GDM1 (cell line): ENCODE measurements at regions not wholly inside any gene's neighbourhood (a gene's known extent, or its start where the extent isn't known, plus 50 kb on each side); places are given as distances from the start of the nearest gene placed in this dataset.
"Not testable (repeated sequence)": the region's sequence is repeated elsewhere in the genome, so short reads cannot be mapped to it uniquely, and the experiment has no call there.

Experiments used
- DNase-seq: peaks from one replicate; lab custom pipeline; 2025; lab: John Stamatoyannopoulos, UW

DNA sequence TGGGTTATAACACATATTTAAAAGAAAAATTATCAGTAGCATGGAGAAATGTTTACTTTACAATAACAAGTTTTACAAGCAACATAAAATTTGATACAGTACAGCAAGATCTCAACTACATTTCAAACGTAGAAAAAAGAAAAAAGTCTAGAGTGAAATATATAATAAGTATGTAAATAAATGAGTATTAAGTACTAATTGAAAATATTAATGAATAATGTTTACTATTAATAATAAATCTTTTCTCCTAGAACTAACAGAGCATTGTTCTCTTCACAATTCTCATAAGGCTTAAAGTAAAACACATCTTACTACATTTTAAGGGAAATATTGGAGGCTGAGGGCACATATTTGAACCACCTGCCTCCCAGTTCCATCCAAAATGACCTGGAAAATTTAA lies 72.1 kb downstream of the TMEM212 start:
- no peak for DNase-seq

DNA sequence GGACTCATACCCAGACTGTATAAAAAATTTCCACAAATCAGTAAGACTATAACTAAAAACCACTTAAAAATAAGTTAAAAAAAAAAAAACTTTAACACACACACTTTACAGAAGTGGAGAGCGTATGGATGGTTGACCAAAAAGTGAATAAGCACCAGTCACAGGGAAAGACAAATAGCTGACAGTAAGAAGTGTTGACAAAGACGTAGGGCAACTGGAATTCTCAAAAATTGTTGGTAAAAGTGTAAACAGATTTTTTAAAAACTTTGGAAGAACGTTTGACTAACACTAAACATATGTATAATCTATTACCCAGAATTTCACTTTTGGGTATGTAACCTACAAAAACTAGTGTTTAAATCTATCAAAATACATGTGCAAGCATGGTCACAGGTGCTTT lies 73.7 kb downstream of the TMEM212 start:
- no peak for DNase-seq

DNA sequence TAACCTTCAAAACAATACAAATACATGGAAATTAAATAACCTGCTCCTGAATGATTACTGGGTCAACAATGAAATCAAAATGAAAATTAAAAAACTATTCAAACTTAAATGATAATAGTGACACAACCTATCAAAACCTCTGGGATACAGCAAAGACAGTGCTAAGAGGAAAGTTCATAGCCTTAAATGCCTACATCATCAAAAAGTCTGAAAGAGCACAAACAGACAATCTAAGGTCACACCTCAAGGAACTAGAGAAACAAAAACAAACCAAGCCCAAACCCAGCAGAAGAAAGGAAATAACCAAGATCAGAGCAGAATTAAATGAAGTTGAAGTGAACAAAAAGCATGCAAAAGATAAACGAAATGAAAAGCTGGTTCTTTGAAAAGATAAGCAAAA lies 79.5 kb downstream of the TMEM212 start:
- DNase-seq = not testable (repeated sequence)

DNA sequence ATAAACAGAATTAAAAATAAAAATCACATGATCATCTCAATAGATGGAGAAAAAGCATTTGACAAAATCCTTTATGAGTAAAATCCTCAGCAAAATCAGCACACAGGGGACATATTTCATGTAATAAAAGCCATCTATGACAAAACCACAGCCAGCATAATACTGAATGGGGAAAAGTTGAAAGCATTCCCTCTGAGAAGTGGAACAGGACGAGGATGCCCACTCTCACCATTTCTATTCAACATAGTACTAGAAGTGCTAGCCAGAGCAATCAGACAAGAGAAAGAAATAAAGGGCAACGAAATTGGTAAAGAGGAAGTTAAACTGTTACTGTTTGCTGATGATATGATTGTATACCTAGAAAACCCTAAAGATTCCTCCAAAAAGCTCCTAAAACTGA lies 80.5 kb downstream of the TMEM212 start:
- DNase-seq = not testable (repeated sequence)

DNA sequence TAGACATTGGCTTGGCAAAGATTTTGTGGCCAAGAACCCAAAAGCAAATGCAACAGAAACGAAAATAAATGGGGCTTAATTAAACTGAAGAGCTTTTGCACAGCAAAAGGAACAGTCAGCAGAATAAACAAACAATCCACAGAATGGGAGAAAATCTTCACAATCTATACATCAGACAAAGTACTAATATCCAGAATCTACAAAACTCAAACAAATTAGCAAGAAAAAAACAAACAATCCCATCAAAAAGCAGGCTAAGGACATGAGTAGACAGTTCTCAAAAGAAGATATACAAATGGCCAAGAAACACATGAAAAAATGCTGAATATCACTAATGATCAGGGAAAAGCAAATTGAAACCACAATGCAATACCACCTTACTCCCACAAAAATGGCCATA lies 81.7 kb downstream of the TMEM212 start:
- not testable (repeated sequence) for DNase-seq

DNA sequence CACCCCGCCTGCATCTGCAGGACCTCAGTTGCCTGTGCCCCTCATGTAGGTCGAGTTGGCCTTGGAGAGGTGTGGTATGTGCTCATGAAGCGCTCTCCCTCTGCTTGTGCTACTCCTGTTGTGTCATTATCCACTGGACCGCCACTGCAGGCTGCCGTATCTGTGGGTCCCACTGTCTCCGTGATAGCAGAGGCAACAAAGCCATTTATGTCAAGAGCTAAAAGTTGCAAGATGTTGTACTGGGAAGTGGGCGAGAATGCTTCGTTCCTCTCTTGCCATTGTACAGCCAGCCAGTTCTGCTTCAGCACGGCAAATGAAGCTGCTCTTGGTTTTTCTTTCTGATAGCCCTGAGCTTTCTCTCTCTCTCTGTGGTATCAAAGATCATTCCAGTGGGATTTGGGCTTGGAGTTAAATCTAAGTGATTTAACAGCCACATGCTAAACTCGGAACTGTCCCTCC lies 89.0 kb downstream of the TMEM212 start:
- DNase-seq = no peak

DNA sequence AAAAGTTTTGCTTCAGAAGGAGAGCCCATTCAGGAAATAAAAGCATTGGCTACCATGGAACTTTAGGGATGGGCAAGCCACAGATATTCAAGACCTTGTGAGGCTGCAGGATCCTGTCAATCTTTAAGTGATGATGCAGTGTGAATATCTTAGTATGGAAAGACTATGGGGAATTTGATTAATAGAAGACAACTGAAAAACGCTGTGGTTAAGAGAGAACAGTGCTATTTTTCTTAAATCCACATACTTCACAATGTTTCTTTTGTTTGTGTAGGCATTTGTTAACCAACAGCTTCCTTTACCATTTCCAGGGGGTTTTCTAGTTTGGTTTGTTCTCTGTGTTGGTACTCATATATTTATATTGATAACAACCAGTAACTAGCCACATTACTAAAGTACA lies 90.3 kb downstream of the TMEM212 start:
- no peak for DNase-seq

DNA sequence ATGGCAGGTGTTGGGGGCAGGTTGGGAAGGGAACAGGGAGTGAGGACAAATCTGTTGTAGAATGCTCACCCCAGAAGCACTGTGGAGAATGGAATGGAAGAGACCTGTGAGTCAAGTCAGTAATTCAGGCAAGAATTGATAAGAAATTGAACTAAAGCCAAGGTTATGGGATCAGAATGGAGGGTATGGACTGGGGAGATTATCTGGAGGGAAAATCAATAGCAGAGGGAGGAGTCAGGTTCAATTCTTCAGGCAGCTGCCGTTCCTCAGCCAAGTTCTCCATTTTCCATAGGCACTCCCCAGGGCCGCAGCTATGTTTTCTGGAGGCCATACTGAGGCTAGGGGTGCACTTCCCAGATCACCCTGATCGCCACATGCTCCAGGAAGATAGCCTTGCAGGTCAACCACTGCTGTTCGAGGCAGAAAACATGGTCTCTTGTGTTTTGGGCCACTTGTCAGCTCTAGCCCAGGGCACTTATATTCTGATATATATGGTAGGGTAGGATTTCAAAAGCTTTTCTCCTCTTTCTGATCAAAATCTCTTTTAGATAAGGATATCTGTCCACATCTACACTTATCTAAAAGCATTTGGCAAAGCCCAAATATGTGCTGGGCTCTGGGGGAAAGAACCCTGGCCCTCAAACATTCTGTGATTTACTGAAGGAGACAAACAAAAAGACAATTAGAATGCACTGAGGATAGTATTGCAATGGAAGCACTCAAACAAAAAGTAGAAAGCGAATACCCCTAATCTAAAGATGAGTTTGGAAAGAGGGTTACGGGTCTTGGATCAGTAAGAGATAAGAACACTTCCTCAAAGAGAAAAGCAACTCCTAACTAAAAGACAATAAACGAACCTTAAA lies 92.3 kb downstream of the TMEM212 start:
- DNase-seq = no peak

DNA sequence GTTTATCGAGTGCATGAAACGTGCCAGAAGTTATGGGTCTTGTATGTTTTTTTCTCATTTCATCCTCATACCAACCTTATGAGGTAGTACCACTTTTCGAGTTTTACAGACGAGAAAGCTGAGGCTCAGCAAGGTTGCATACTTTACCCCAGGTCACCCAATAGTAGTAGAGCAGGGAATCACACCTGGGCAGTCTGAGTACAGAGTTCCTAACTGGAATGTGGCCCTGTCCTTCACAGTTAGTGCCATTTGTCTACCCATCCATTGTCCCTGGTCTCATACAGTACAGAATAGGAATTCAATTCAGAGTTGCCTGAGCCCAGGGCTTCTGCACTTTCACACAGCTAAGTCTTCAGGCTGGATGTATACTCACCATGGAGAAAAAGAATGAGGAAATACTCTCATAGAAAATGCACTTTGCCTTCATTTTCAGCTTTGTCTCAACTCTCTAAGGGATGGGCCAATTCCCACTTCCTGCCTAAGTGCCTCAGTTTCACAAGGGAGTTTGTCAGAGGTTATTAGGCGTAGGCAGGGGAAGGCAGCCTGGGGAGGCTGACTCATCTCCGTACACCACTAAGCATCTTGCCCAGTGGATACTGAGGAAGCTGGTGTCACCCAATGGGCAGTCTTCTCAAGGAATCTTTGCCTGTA lies 93.2 kb downstream of the TMEM212 start:
- no peak for DNase-seq

DNA sequence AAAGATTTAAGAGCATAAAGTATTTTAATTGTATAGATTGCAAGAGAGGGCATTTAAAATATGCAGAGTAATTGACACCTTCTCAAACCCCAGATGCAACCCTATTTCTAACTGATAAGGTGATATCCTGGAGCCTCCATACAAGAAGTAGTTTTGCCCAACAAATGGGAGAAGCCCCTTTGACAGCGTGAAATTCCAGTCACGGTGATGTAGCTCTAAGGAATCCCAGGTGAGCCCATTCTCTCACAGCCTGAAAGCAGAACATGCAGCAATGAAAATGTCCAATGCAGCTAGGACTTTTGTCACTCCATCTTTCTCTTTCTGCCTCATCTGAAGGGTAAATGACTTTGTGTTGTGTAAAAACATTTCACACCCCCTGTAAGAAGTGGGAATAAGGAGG lies 96.4 kb downstream of the TMEM212 start:
- DNase-seq = no peak

DNA sequence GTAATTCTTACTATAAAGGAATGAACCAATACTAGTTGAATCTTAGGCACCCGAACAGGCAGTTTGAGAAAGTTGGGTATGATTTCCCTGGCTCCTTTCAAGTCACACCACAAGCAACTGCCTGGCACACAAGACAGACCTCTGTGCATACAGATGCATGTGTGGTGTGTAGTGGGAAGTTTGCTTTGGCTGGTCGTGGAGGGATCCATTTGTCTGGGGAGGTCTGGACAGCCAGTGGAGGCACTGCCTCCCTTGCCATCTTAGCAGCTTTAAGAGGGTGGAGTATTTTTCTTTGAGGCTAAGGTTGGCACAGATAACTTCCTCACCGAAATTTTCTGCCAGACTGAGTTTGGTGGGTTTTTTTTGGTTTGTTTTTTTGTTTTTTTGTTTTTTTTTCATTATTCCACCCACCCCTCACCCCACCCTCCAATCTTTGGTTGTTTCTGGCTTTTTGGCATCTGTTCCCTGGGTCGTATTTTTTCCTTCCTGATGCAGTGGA lies 97.1 kb downstream of the TMEM212 start:
- no peak for DNase-seq

DNA sequence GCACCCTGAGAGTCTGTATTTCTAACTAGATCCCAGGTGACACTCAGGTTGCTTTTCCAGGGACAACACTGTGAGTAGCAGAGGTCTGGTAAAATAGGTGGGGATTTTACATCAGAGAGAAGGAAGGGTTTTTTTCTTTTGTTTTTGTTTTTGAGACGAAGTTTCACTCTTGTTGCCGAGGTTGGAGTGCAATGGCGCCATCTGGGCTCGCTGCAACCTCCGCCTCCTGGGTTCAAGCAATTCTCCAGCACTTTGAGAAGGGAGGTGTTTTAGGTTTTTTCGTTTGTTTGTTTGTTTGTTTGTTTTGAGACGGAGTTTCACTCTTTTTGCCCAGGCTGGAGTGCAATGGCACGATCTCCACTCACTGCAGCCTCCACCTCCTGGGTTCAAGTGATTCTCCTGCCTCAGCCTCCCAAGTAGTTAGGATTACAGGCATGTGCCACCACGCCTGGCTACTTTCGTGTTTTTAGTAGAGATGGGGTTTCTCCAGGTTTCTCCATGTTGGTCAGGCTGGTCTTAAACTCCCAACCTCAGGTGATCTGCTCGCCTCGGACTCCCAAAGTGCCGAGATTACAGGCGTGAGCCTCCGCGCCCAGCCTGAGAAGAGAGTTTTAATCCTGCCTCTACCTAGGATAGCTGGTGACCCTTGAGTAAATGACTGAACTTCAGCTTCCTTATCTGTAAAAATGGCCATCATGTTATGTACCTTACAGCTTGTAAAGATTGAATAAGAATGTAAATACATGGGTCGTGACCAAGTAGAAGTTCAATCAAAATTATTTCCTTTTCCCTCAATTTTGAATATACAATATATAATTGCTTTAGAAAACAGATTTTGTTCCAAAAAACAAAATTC lies 95.9 kb upstream of the FNDC3B start:
- no peak for DNase-seq

DNA sequence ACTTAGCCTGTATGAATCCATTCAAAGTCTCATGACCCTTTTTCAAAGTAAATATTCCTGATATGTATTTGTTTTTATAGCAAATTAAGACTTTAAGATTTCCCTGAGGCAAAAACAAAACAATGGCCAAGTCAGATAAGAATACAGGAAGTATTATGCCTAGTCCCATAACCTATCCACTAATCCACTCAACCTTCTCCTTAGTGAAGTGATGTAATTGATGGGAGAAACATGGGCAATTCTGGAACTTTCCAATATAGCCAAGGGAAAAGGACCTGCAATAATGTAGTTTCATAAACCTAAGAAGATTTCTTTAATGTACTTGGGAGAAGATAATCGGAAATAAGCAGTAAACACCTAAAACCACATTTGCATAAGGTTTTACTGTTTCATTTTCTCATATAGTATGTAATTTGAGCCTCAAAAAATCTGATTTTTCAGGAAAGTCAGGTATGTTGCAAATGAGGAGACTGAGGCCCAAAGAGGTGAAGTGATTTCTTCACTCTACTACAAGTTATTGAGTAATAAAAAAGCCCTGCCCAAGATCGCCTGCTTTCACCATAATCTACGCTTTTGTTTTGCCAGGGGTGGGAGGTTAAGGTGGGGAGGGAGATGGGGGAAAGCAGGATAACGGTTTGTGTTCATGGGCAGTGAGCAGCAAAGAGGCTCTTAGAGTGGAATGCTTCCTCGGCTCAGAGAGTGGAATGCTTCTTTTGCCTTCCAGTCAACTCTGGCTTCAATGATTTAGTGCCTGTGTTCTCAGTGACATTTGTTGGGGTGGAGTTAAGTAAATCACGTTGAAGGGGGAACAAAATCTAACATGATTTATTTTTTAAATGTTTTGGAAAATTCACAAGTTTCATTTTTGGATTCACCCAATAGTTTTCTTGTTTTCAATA lies 95.0 kb upstream of the FNDC3B start:
- no peak for DNase-seq

DNA sequence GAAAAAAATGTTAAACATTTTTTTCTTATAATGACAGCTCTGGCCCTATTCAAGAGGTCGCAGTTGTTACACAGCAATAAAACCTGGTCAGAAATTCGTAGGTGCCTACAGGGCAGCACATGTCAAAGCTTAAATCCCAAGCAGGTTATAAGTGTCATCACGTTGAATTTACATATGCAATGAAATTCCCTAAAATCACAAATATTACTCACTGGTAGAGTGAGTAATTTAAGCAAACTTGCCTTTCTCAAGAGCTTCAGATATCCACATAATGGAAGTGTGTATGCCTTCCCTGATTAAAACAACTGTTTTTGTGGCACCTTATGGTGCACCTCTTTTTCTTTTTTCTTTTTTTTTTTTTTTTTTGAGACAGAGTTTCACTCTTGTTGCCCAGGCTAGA lies 90.7 kb upstream of the FNDC3B start:
- DNase-seq = no peak

DNA sequence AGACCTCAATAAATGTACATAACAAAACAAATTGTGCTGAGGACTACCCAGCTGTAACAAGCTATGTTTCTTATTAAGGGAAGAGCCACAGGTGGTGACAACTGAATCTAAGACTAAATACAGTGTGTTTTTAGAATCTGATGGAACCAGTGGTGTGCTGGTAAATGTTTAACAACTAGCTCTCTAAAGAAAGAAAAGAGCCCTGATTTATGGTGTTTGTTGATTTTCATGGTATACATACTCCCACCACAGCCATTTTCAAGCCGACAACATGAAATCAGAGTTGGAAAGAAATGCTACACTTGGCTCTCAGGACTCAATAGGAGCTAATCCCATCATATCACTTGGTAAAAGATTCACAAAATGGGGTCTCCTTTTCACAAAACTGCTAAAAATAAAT lies 89.8 kb upstream of the FNDC3B start:
- no peak for DNase-seq

DNA sequence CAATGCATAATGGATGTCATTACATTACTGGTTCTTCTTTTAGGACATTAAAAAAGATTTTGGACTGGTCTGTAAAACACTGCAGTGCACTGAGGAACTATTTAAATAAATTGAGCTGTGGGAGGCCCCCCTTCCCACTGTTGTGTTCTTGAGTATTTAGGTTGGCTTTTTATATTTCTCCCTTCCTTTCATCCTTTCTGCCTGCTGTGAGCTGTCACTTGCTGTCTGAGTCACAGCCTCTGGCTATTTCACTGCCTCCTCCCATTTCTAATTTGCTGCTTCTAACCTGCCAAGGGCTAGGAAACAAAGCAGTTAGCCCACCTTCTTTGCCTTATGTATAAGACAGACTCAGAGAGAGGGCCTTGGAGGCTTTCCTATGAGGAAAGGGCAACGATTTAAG lies 89.0 kb upstream of the FNDC3B start:
- peak; percentile 5 for DNase-seq

DNA sequence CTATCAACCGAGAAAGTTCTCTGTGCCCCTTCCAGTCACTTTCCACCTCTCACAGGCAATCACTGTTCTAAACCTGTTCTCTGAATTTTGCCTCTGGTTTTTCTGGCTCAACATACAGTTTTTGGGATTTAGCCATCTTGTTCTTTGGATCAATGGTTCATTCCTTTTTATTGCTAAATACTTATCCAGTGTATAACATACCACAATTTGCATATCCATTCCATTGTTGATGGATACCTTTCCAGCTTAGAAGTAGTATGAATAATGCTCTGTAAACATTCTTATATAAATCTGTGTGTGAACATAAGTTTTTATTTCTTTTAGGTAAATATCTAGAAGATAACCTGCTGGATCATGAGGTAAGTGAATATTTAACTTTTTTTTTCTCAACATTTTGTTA lies 87.8 kb upstream of the FNDC3B start:
- DNase-seq = no peak

DNA sequence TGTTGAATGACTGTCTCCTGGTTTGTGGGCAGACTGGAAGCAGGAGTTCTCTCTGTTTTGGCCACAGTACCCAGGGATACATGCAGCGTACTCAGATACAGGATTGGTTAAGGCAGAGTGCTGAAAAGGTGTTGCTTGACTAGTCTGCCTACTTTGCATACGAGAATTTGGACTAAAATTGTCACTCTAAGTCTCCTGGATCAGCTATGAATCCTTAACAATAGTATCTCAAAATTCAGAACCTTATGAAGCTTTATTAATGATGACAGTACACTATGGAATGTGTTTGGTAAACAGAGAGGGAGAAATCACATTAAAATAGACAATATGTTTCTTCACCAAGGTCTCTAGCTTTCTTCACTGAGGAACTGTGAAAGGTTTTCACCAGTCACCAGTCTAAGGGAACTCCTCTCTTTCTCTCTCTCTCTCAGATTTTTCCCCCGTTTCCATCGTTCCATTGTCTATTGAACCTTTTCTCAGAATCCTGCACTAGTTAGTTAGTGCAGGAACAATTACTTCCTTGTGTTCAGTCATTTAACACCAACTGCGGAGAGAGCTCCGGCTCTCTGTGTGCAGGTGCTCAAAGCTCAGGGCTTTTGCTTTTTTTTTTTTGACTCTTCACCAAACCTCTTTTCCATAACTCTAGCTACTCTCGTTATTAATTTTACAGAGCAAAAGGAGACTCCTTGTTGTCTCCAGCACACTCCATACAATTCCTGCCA lies 85.9 kb upstream of the FNDC3B start:
- DNase-seq = no peak

DNA sequence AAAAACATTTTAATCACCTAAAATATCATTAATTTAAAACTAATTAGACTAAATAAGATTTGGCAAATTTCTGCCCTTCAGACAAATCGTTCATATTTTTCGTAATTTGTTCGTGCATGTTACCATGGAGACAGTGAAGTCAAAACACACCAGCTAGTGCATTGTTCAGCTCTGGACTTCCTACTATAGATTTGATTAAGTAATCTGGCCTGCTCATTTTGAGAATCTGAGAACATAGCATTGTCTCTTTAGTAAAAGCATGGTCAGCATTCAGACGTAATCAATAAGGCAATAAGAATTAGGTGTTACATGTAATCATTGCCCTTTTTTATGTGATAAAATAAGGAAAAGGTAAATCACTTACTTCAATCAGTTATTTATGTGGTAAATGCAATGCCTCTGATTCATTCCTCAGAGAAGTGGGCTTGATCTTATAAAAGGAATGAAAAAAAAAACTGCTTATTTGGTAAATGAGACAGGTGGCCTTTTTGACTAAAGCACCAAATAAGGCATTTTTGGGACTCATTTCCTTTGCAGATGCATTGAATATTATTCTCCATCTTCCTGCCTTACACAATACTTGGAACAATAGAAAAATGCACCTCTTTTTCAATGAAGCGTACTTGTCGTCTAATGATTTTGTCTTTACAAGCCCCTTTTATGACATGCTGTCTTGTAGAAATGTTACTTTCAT lies 84.5 kb upstream of the FNDC3B start:
- DNase-seq = no peak

DNA sequence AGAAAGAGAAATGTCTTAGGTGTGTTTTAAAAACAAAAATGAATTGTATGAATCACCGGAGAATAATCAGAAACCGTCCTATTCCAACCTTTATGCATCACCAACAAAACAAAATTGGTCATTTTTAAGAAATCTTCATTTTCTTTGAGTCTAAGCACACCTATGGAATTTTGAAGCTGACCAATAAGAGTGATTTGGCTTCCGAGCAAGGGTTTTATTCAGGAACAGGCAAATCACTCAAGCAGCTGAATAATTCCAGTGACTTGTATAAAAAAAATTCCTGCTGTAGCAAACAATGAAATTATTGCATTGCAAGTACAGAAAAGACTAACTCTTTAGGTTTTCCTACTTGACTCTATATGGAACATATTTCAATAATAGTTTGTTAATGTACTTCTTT lies 83.8 kb upstream of the FNDC3B start:
- no peak for DNase-seq
